SK-N-DZ (cell line): ENCODE measurements at regions not wholly inside any gene's neighbourhood (a gene's known extent, or its start where the extent isn't known, plus 50 kb on each side); places are given as distances from the start of the nearest gene placed in this dataset.
"Not testable (repeated sequence)": the region's sequence is repeated elsewhere in the genome, so short reads cannot be mapped to it uniquely, and the experiment has no call there.

Experiments
- DNase-seq: peaks from one replicate; pipeline ENCODE4 v3.0.0-alpha.2; 2015; ENCODE audit warnings: low spot score

DNA sequence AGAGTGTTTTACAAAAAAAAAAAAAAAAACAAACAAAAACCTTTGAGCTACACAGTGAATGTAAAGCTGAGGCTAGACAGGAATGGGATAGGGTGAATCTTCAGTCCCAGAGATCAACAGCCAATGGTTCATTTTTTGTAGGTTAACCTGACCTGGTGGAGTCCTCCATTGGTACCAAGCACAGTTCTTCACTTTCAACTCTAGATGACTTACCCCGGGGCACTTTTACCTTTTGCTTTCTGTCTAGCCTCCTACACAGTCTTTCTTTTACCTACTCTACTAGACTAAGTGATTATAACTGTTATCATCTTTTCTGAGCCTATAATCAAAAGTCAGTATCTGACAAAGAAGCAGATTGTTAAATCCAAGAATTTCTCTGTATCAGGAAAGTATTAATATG, 50.9 kb downstream of the ANXA2R start:
- no peak for DNase-seq

DNA sequence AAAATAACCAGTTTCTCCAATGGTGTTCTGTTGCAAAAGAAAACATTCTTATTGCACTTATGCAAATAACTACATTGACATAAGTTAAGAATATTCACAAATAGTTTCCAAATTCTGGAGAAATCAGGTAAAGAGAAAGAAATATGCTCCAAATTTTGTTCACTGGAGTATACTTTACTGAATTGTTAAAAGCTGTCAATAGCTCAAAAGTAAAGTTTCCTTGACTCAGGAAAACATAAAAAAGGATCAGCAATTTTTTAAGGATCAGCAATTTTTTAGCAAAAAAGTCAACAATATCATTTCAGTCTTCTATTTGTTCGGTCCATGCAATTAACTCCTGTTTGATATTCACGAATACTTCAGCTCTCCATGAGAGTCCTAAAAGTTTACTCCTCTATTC, 51.6 kb downstream of the ANXA2R start:
- no peak for DNase-seq

DNA sequence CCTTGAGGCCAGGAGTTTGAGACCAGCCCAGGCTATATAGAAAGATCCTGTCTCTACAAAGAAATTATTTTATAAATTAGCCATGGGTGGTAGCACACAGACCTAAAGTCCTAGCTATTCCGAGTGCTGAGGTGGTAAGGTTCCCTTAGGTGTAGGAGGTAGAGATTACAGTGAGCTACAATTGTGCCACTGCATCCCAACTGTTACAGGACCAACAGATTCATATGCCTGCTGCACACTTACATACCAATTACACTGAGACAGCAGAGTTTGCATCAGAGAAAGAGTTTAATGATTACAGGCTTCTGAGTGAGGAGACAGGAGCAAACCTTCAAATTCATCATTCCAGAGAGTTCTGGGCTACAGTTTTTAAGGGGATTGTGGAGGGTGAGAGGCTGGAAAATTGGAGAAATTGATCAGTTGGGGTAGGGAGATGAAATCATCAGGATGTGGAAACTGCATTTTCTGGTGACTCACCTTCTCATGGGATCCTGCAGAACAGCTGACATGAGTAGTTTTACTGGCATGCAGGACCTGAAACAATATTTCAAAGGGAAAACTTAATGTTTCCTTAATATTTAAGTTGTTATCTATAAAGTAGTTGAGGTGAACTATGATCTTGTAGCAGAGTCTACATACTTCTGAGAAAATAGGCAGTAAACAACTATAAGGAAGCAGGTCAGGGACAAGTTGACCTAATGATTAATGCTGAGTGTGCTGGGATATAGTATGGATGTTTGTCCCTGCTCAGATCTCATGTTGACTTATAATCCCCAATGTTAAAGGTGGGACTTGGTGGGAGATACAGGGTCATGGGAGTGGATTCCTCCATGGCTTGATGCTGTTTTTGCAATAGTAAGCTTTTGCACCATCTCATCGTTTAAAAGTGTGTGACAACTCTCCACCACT, 54.7 kb downstream of the ANXA2R start:
- no peak for DNase-seq

DNA sequence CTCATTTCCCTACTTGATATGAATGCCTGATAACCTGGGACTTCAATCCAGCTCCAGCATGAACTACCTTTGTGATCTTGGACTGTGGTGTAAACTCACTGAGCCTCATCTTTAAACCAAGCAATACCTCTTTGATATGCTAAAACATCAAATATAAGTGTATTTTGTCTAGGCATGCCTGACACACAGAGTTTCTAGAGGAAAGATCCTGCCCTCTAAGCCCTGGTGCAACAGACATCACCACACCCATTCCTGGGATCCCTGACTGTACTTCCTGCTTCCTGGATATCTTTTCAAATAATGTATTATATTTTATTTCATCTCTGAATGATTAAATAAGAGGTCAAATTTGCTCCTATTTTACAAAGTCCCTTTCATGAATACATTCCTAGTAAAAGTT, 55.8 kb downstream of the ANXA2R start:
- DNase-seq = no peak

DNA sequence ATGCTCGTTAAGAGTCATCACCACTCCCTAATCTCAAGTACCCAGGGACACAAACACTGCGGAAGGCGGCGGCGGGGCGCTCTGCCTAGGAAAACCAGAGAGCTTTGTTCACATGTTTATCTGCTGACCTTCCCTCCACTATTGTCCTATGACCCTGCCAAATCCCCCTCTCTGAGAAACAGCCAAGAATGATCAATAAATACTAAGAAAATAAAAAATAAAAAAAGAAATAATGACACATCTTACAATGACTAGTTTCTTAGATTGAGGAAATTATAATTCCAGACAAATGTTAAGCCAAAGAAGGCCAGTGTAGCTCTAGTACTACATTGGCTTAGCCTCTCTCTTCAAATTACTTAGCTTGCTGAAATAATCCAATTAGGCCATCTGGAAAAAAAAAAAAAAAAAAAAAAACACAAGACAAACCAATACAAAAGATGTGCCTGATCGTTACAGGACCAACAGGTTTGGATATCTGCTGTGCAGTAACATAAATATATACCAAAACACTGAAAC, 58.0 kb downstream of the ANXA2R start:
- no peak for DNase-seq

DNA sequence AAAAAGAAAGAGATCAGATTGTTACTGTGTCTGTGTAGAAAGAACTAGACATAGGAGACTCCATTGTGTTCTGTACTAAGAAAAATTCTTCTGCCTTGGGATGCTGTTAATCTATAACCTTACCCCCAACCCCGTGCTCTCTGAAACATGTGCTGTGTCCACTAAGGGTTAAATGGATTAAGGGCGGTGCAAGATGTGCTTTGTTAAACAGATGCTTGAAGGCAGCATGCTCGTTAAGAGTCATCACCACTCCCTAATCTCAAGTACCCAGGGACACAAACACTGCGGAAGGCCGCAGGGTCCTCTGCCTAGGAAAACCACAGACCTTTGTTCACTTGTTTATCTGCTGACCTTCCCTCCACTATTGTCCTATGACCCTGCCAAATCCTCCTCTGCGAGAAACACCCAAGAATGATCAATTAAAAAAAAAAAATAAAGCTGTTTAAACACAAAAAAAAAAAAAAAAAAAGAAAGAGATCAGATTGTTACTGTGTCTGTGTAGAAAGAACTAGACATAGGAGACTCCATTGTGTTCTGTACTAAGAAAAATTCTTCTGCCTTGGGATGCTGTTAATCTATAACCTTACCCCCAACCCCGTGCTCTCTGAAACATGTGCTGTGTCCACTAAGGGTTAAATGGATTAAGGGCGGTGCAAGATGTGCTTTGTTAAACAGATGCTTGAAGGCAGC, 58.6 kb downstream of the ANXA2R start:
- DNase-seq = not testable (repeated sequence)

DNA sequence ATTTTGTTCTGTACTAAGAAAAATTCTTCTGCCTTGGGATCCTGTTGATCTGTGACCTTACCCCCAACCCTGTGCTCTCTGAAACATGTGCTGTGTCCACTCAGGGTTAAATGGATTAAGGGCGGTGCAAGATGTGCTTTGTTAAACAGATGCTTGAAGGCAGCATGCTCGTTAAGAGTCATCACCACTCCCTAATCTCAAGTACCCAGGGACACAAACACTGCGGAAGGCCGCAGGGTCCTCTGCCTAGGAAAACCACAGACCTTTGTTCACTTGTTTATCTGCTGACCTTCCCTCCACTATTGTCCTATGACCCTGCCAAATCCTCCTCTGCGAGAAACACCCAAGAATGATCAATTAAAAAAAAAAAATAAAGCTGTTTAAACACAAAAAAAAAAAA, 59.1 kb downstream of the ANXA2R start:
- DNase-seq = not testable (repeated sequence)

DNA sequence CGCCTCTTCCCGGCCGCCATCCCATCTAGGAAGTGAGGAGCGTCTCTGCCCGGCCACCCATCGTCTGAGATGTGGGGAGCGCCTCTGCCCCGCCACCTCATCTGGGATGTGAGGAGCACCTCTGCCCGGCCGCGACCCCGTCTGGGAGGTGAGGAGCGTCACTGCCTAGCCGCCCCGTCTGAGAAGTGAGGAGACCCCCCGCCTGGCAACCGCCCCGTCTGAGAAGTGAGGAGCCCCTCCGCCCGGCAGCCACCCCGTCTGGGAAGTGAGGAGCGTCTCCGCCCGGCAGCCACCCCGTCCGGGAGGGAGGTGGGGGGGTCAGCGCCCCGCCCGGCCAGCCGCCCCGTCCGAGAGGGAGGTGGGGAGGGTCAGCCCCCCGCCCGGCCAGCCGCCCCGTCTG, 59.7 kb downstream of the ANXA2R start:
- not testable (repeated sequence) for DNase-seq

DNA sequence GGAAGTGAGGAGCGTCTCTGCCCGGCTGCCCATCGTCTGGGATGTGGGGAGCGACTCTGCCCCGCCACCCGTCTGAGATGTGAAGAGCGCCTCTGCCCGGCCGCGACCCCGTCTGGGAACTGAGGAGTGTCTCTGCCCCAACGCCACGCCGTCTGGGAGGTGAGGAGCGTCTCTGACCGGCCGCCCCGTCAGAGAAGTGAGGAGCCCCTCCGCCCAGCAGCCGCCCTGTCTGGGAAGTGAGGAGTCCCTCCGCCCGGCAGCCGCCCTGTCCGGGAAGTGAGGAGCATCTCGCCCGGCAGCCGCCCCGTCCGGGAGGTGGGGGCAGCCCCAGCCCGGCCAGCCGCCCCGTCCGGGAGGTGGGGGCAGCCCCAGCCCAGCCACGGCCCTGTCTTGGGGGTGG, 60.9 kb downstream of the ANXA2R start:
- DNase-seq = not testable (repeated sequence)

DNA sequence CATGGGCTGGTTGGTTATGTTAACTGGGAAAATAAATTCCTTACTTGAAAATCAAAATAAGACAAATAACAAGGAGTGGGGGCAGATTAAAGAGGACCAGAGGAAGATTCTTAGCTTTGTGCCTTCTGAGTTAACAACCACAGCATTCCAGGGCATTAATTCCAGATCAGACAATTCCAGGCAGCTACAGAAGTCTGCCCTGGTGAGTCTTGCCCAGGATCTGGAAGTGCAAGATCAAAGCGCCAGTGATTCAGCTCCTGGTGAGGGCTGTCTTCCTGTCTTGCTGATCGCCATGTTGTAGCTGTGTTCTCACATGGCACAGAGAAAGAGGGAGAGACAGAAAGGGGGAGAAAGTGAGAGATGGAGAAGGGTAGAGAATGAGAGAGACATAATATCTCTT, 65.6 kb downstream of the ANXA2R start:
- no peak for DNase-seq

DNA sequence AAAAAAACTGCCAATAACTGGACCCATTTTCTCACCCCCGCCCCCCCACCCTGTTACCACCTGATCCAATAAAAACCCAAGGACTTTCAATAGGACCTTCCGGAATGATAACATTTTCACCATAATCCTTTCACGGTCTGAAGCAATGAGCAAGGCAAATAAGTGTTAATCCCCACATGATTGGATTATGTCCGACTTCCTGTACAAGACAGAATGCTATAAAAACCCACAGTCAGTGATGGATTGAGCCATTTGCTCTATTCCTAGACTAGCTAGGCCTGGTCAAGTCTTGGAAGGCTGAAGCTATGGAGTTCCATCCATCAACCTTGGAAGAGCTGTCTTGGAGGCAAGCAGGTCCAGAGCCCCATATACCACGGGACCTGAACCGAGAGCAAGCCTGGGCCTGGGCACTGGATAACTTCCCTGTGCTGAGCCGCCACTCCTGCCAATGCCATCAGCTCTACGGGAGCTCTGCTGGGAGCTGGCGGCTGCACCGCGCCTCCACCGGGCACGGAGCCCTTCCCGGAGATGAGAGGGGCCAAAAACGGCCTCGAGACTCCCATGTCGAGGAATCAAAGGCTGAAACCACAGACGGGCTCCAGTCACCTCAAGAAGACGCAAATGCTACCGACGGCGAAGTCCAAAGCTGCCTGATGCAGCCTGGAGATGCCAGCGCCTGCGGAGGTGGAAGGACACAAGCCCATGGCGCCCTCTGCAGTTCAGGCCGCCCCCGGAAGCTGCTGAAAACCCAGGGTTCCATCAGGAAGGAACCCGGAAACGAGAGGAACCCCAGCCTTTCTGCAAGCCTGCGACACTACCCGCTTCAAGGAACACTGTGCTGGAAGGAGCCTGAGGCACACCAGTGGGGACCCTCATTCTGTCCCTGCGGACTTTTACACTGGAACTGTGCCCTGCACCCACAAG, 69.2 kb downstream of the ANXA2R start:
- DNase-seq = no peak

DNA sequence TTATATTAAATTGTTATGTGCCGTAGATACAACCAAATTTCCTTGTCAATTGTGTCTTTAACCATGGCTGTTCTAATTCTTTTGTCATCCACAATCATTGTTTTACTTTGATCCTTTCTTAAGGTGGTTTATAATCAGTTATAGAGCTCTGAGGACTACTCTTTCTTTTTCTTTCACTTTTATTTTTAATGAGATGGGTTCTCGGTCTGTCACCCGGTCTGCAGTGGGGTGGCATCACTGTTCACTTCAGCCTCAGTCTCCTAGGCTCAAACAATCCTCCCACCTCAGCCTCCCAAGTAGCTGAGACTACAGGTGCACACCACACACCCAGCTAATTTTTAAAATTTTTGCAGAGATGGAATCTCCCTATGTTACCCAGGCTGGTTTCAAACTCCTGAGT, 74.2 kb downstream of the ANXA2R start:
- no peak for DNase-seq

DNA sequence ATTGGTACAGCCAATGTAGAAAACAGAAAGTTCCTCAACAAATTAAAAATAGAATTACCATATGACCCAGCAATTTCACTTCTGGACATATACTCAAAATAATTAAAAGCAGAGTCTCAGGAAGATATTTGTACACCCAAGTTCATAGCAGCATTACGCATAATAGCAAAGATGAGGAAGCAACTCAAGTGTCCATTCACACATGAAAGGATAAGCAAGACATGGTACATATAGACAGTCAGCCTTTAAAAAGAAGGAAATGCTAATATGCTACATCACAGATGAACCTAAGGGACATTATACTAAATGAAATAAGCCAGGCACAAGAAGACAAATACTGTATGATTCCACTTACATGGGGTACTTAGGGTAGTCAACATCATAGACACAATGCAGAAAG, 76.7 kb downstream of the ANXA2R start:
- DNase-seq = no peak

DNA sequence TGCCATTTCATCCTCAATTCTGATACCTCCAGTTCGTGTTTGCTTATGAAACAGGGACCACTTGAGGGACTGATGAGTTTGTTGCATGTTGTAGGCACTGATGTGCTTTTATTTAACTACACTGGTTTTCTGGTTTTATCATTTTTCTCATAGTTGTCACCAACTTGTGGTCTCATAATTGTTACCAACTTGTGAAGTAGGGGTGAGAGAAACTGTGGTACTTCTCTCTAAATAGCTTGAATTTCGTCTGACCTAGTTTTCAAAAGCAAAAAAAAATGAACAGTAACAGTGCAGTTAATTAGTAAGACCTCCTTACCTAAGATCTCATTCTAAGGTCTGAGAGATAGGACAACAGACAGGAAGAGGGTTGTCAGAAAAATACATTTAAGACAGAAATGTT, 78.0 kb downstream of the ANXA2R start:
- DNase-seq = no peak

DNA sequence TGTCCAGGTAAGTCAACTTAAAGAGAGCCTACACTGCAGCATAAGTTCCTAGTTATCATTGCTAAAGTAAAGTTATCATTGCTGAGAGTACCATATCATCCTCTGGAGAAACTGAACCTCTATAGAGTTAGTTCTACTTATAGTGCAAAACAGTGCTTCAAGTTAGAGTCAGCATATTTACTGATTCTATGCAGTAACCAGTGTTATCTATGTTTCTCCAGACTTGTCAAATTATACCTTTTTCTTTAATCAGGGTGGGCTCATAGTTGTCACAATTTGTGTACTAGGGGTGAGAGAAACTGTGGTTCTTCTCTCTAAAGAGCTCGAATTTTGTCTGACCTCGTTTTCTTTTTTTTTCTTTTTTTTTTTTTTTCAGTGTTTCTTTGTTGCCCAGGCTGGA, 79.6 kb downstream of the ANXA2R start:
- no peak for DNase-seq

DNA sequence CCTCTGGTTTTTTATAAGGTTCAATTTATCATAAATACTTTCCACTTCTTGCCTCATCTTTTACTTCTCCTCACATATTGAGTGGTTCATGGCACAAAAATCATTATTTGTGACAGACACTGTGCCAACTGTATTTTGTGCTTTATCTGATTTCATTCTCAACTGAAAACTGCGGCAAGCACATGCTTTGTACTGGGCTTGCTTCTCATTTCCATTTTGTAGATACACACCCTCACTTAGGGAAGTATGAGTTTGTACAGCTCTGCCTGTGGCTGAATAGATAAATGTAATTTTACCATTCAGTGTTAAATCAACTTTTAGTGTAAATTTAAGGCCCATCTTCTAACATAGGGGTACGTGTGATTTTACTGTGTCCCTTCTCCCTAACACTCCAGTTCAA, 83.6 kb downstream of the ANXA2R start:
- no peak for DNase-seq

DNA sequence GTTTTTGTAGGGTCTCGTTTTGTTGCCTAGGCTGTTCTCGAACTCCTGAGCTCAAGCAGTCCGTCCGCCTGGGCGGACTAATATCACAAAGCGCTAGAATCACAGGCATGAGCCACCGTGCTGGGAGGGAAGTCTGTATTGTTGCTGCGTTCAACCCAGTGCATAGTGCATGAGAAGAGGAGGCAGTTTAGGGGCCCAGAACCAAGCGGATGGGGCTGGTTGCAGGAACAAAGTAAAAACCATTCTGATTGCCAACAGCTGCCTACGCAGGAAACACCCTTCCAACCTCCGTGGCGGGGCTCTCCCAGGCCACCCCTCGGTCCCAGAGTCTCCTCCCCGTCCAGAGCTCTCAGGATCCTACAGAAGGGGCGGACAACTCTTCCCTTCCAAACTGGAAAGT, 87.1 kb downstream of the ANXA2R start:
- DNase-seq = no peak

DNA sequence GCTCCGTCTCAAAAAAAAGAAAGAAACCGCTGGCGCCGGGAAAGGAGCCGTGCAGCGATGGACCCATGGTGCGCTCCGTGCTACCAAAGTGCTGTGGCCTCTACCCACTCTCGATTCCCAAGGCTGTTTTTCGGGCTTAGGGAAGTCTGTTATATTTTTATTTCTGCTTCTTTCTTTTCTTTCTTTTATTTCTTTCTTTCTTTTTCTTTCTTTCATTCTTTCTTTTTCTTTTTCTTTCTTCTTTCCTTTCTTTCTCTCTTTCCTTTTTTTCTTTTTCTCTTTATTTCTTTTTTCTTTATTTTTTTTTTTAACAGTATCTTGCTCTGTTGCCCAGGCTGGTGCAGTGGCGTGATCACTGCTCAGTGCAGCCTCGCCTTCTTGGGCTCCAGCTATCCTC, 87.5 kb downstream of the ANXA2R start:
- no peak for DNase-seq

DNA sequence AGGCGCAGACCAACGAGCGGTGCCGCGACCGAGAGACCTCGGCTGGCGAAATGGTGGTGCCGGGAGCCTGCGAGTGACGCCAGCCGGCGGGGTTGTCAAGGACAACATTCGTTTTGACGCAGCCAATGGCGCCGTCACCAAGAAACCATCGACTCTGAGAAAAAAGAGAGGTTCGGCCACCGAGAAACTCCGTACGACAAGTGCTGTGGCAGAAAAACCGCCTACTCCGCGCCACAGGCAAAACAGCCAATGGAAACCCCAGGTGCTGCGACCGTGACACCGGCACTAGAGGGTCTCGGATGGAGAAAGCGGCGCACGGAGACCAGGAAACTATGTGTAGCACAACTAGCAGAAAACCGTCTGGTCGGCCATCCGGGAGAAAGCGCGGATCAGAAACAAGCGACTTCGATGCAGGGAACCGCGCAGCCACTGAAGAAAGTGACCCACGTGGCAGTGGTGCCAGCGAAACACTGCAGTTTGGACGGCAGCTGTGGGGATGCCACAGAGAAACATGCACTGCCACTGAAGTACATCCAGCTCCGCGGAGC, 88.8 kb downstream of the ANXA2R start:
- DNase-seq = peak; percentile 18

DNA sequence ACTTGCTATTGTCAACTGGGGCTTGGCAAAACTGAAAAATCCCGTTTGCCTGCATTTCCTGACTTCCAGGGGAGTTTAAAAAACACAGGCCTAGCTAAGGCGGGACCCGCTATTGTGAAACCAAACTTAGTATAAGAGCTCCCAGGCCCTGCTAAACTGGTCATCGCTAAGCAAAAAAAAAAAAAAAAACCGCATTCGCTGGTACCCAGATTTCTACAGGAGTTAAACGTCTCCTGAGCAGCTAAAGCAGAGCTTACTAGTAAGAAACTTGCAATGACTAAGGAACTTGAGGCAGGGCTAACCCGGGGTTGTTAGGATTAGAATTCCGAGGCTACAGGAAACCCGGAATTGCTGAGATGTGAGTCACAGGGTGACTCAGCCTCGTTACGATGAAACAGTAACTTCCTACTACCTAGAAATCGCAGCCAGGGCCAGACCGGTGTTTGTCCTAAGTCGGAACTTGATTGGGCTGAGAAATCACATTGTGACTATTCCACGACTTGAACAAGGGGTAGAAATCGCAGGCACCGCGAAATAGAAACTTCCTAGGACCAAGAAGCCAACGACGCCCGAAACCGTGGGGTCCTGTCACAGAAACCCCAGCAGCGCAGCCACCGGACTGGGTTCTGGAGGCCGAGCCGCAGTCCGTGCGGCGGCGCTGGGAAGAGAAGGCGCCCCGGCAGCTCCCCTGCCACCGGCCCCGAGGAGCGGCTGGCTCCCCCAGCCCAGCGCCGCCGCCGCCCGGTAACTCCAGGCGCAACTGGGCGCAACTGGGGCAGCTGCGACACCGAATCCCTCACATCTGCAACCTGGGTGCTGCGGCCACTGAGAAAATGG, 89.4 kb downstream of the ANXA2R start:
- peak; percentile 15 for DNase-seq

DNA sequence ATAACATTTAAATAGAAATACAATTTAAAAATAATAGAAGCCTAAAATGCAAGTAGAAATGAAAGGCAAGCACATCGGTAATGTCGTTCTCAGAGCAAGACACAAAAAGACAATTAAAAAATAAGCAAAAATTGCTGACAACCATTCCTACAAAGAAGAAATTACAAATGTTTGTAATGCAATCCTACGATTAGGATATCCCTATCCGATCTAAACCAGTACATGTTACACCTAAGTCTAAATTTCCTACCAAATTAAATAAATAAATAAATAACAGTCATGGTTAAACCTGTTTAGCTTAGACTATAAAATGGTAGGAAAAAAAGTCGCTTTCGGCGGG, 90.0 kb downstream of the ANXA2R start:
- DNase-seq = no peak
